ENCODE measurements at regions not wholly inside any gene's neighbourhood (a gene's known extent, or its start where the extent isn't known, plus 50 kb on each side); places are given as distances from the start of the nearest gene placed in this dataset.

- TF ChIP-seq, protein P1, sequence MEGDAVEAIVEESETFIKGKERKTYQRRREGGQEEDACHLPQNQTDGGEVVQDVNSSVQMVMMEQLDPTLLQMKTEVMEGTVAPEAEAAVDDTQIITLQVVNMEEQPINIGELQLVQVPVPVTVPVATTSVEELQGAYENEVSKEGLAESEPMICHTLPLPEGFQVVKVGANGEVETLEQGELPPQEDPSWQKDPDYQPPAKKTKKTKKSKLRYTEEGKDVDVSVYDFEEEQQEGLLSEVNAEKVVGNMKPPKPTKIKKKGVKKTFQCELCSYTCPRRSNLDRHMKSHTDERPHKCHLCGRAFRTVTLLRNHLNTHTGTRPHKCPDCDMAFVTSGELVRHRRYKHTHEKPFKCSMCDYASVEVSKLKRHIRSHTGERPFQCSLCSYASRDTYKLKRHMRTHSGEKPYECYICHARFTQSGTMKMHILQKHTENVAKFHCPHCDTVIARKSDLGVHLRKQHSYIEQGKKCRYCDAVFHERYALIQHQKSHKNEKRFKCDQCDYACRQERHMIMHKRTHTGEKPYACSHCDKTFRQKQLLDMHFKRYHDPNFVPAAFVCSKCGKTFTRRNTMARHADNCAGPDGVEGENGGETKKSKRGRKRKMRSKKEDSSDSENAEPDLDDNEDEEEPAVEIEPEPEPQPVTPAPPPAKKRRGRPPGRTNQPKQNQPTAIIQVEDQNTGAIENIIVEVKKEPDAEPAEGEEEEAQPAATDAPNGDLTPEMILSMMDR (IDR thresholded peaks at IDR 0.05; ENCODE audit: insufficient read depth, low read length): no peak
- no peak for TF ChIP-seq GABPA (IDR thresholded peaks at IDR 0.05; ENCODE audit: low read depth)
- TF ChIP-seq POLR2AphosphoS5 (IDR thresholded peaks at IDR 0.05; ENCODE audit: low read depth): no peak
Measured at GRCh38 chr14:82251494-82251893, 717.8 kb upstream of the SEL1L start.
